Spleen (tissue), 11 donors: ENCODE measurements at regions not wholly inside any gene's neighbourhood (a gene's known extent, or its start where the extent isn't known, plus 50 kb on each side); places are given as distances from the start of the nearest gene placed in this dataset.

ENCODE experiments used
- DNase-seq: peaks from one replicate; pipeline ENCODE4 v3.0.0-alpha.2; 2020
- H3K27ac ChIP-seq, 8 donors: fragments of 200-600 bp; sonication (generic) in 7 of 8; 1 replicate in 4 of 8; 2 replicates in 4 of 8; pipeline versions ENCODE4 v1.5.0 to v1.8.0; 2016 to 2021; ENCODE audit warnings: inconsistent platforms in 4 of 8, mild to moderate bottlenecking in 4 of 8, moderate library complexity in 1 of 8
- H3K27me3 ChIP-seq, 7 donors: fragments of 200-600 bp; sonication (generic) in 6 of 7; replicated peaks in 1 of 7; 1 replicate in 4 of 7; 2 replicates in 3 of 7; pipeline versions ENCODE4 v1.5.0 to v1.8.0; 2016 to 2021; ENCODE audit warnings: inconsistent platforms in 3 of 7, mild to moderate bottlenecking in 1 of 7
- H3K36me3 ChIP-seq, 6 donors: fragments of 200-600 bp; sonication (generic) in 5 of 6; 1 replicate in 4 of 6; 2 replicates in 2 of 6; pipeline versions ENCODE4 v1.5.0 to v1.8.0; 2016 to 2021; ENCODE audit warnings: inconsistent platforms in 2 of 6
- H3K4me1 ChIP-seq, 6 donors: fragments of 200-600 bp; sonication (generic) in 5 of 6; 1 replicate in 3 of 6; 2 replicates in 3 of 6; pipeline versions ENCODE4 v1.5.0 to v1.8.0; 2016 to 2021; ENCODE audit warnings: inconsistent platforms in 3 of 6
- H3K4me3 ChIP-seq, 8 donors: fragments of 200-600 bp; sonication (generic) in 7 of 8; 1 replicate in 4 of 8; 2 replicates in 4 of 8; pipeline versions ENCODE4 v1.5.0 to v1.8.0; 2016 to 2021; ENCODE audit warnings: inconsistent platforms in 4 of 8, mild to moderate bottlenecking in 4 of 8, moderate library complexity in 2 of 8
- H3K9me3 ChIP-seq, 8 donors: fragments of 200-600 bp; sonication (generic) in 7 of 8; 1 replicate in 4 of 8; 2 replicates in 4 of 8; pipeline versions ENCODE4 v1.5.0 to v1.8.0; 2016 to 2021; ENCODE audit warnings: inconsistent platforms in 4 of 8
- POLR2A ChIP-seq, 3 donors: fragments of 450-650 bp; IDR thresholded peaks; one replicate each; pipeline ENCODE4 v1.5.1; 2017; ENCODE audit warnings: antibody characterized with exemption in 3 of 3, mild to moderate bottlenecking in 1 of 3
- POLR2AphosphoS5 ChIP-seq, 3 donors: sonication (generic); formaldehyde crosslinking; IDR thresholded peaks; one replicate each; pipeline ENCODE4 v1.5.1; 2017; ENCODE audit warnings: antibody characterized with exemption in 3 of 3
- WGBS, 5 donors: extraction: QIAGEN DNeasy Blood & Tissue Kit in 3 of 5; methylation state at CpG; one replicate each; pipeline versions ENCODE4 v1.1.5 to v1.1.7; 2013 to 2018; 5-methylcytosine and 5-hydroxymethylcytosine counted together
- intact Hi-C: fragments of 100-400 bp; cut with DNase I; formaldehyde crosslinking; loops from one replicate; pipeline ENCODE4 v1.15.0; 2023; ENCODE audit warnings: low total_unique reads
- small RNA-seq, 4 donors: library from RNA; depleted of rRNA; stranded (forward); fragments of <200 nt; gene quantifications; one replicate each; pipeline ENCODE3, GENCODE V24; 2016
- TF ChIP-seq, protein P1 (sequence below), 11 experiments: fragments of 200-600 bp in 7 of 11; fragments of 450-650 bp in 4 of 11; sonication (generic) in 4 of 11; IDR thresholded peaks in 8 of 11; conservative IDR thresholded peaks in 3 of 11; 1 replicate in 7 of 11; 2 replicates in 4 of 11; pipeline versions ENCODE4 v1.4.0 to v1.8.0; 2016 to 2021; ENCODE audit warnings: antibody characterized with exemption in 11 of 11, inconsistent platforms in 4 of 11, mild to moderate bottlenecking in 1 of 11
- donor health status: healthy with polysubstance abuse.
- donor health status: DM: no; HTN: no; CAD: no; lungs with moderate emphysema.
- donor health status: DM: no; HTN: no; CAD: no.
- donor health status: Bipolar disorder and iron deficiency.
- donor health status: healthy.
- donor health status: DM: no; HTN: no; CAD: no.
- donor health status: DM: yes; HTN: yes; CAD: no.

DNA sequence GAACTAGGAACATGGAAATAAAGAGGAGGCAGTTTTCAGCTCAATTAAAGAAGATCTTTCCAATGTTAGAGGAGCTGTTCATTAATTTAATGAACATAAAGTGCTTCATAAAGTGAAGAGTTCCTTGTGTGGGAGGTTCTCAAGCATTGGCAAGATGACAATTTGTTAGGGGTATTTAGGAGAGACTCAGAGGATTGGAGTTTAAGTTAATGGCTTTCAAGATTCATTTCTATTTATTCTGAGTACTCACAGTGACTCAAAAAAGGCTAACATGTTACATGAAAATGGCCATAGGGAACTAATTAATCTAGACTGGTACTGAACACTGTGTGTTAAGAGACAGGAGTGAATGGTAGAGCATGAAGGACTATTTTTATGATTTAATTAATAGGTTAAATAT is 55.4 kb upstream of the CDH12 start:
- no peak for DNase-seq
- H3K27me3 ChIP-seq: no peaks in the 10 kb centered on the region
- H3K27ac ChIP-seq: no peak overlapping the region
- H3K9me3 ChIP-seq: no peaks in the 10 kb centered on the region
- intact Hi-C loops: no loop called here
- H3K4me3 ChIP-seq: no peak overlapping the region
- no peaks in the 10 kb centered on the region for H3K4me1 ChIP-seq
- TF ChIP-seq, protein P1, sequence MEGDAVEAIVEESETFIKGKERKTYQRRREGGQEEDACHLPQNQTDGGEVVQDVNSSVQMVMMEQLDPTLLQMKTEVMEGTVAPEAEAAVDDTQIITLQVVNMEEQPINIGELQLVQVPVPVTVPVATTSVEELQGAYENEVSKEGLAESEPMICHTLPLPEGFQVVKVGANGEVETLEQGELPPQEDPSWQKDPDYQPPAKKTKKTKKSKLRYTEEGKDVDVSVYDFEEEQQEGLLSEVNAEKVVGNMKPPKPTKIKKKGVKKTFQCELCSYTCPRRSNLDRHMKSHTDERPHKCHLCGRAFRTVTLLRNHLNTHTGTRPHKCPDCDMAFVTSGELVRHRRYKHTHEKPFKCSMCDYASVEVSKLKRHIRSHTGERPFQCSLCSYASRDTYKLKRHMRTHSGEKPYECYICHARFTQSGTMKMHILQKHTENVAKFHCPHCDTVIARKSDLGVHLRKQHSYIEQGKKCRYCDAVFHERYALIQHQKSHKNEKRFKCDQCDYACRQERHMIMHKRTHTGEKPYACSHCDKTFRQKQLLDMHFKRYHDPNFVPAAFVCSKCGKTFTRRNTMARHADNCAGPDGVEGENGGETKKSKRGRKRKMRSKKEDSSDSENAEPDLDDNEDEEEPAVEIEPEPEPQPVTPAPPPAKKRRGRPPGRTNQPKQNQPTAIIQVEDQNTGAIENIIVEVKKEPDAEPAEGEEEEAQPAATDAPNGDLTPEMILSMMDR (IDR thresholded peaks at IDR 0.05 in 8 of 11, conservative IDR thresholded peaks at IDR 0.05 in 3 of 11): no peak
- no peak for TF ChIP-seq POLR2AphosphoS5 (IDR thresholded peaks at IDR 0.05)
- TF ChIP-seq POLR2A (IDR thresholded peaks at IDR 0.05): no peak
- no peaks in the 10 kb centered on the region for H3K36me3 ChIP-seq

DNA sequence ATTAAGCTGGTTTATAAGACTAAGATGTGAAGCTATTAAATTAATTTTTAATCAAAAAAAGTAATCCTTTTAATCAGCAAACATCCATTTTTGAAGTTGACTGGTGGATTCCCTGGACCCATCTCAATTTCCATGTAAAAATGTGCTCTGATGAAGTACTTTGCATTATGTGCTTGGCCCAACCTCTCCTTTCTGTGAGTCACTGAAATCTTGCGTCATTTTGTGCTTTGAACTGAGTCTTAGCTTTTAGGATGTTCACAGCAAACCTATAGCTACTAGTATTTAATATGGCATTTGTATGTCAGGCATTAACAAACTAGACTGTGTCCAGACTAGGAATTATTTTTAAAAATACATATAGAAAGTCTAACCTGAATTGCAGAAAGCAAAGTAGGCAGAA is 55.0 kb upstream of the CDH12 start:
- 73 to 84% (median 76%) methylated on average over 1 of the region's 1 CpG for WGBS, 5 donors
- no peaks in the 10 kb centered on the region for H3K27me3 ChIP-seq
- intact Hi-C loops: no loop called here

More for the DNA sequence above, 55.0 kb upstream of the CDH12 start:
- Histone ChIP-seq H3K36me3 (no peaks in the 10 kb centered on the region), H3K4me1 (no peaks in the 10 kb centered on the region), H3K27ac (no peak overlapping the region), H3K4me3 (no peak overlapping the region), H3K9me3 (no peaks in the 10 kb centered on the region)
- DNase-seq: no peak
- TF ChIP-seq, protein P1 (IDR thresholded peaks at IDR 0.05 in 8 of 11, conservative IDR thresholded peaks at IDR 0.05 in 3 of 11): no peak

Small RNAs in the stretch of these regions (small RNA-seq; reads per million reads assigned to genes)
- gene RF00019: 0 reads per million in 4 donors
